ENCODE measurements at regions not wholly inside any gene's neighbourhood (a gene's known extent, or its start where the extent isn't known, plus 50 kb on each side); places are given as distances from the start of the nearest gene placed in this dataset.

DNA sequence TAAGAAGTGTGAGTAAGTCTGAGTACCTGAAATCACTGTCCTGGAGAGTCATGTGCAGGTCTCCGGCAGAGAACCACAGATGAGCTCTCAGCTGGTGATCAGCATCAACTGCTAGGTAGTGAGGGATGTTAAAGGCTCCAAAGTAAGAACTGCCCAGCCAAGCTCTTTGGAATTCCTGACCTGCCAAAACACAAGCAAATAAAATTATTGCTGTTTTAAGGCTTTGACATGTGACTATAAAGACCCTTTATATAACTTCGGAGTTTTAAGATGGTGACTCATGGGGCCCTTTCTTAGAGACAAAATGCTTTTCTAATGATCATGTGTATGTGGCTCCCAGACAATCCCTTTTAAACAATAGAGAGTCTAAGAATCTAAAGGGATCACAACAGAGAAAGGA lies 855.7 kb downstream of the TRIB2 start:
- TF ChIP-seq CTCF (IDR thresholded peaks at IDR 0.05; ENCODE audit: borderline replicate concordance, control extremely low read depth, extremely low read depth, insufficient read depth, missing control alignments), result no peak
- in situ Hi-C loops (cut with MboI; ENCODE audit: low sequenced_read_pairs, unreplicated experiment), result no loop called here
- DNase-seq (ENCODE audit: low spot score), result no peak

DNA sequence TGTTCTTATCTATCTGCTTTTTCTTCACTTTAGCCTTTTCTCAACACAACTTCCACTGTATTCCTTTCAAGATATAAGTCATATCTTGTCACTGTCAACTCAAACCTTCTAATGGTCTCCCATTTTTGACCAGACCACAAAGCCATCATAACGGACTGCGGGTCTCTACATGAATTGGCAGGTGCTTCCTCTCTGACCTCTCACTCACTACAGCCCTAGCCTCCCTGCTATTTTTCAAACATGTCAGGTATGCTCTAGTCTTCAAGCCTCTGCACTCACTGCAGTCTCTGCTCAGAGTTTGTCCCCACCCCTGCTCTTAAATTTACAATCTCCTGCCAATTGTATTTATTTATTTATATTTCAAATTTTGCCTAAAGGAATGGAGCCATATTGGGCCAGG lies 858.1 kb downstream of the TRIB2 start:
- in situ Hi-C loops (cut with MboI; ENCODE audit: low sequenced_read_pairs, unreplicated experiment), result no loop called here
- no peak for TF ChIP-seq CTCF (IDR thresholded peaks at IDR 0.05; ENCODE audit: borderline replicate concordance, control extremely low read depth, extremely low read depth, insufficient read depth, missing control alignments)

GRCh38 chr2:13576406-13577036 lies 859.8 kb downstream of the TRIB2 start:
- in situ Hi-C loops (cut with MboI; ENCODE audit: low sequenced_read_pairs, unreplicated experiment), result no loop called here
- TF ChIP-seq CTCF (IDR thresholded peaks at IDR 0.05; ENCODE audit: borderline replicate concordance, control extremely low read depth, extremely low read depth, insufficient read depth, missing control alignments), result no peak
- no peak for DNase-seq (ENCODE audit: low spot score)

More for the DNA sequence above, 858.1 kb downstream of the TRIB2 start:
- DNase-seq (ENCODE audit: low spot score), result no peak

GRCh38 chr2:13578547-13578946 lies 861.8 kb downstream of the TRIB2 start:
- DNase-seq (ENCODE audit: low spot score), result no peak
- TF ChIP-seq CTCF (IDR thresholded peaks at IDR 0.05; ENCODE audit: borderline replicate concordance, control extremely low read depth, extremely low read depth, insufficient read depth, missing control alignments), result no peak
- in situ Hi-C loops (cut with MboI; ENCODE audit: low sequenced_read_pairs, unreplicated experiment), result no loop called here

- in situ Hi-C loops (cut with MboI; ENCODE audit: low sequenced_read_pairs, unreplicated experiment), result no loop called here
- no peak for DNase-seq (ENCODE audit: low spot score)
- no peak for TF ChIP-seq CTCF (IDR thresholded peaks at IDR 0.05; ENCODE audit: borderline replicate concordance, control extremely low read depth, extremely low read depth, insufficient read depth, missing control alignments)
These were observed 864.7 kb downstream of the TRIB2 start for GRCh38 chr2:13581471-13581870.

- DNase-seq (ENCODE audit: low spot score), result no peak
- in situ Hi-C loops (cut with MboI; ENCODE audit: low sequenced_read_pairs, unreplicated experiment), result no loop called here
- TF ChIP-seq CTCF (IDR thresholded peaks at IDR 0.05; ENCODE audit: borderline replicate concordance, control extremely low read depth, extremely low read depth, insufficient read depth, missing control alignments), result no peak
These were observed 866.9 kb downstream of the TRIB2 start for GRCh38 chr2:13583609-13584008.
